GM21447 (cell line): ENCODE measurements at regions not wholly inside any gene's neighbourhood (a gene's known extent, or its start where the extent isn't known, plus 50 kb on each side); places are given as distances from the start of the nearest gene placed in this dataset.
"Not testable (repeated sequence)": the region's sequence is repeated elsewhere in the genome, so short reads cannot be mapped to it uniquely, and the experiment has no call there.

Experiments
- ATAC-seq: cut with Tn5 transposase; IDR thresholded peaks from one replicate; pipeline ENCODE4 v1.9.1; 2021; ENCODE audit not compliant: unreplicated experiment

- ATAC-seq, result no peak
These were observed 1398.0 kb upstream of the NXPH2 start for GRCh38 chr2:140178234-140178633.

DNA sequence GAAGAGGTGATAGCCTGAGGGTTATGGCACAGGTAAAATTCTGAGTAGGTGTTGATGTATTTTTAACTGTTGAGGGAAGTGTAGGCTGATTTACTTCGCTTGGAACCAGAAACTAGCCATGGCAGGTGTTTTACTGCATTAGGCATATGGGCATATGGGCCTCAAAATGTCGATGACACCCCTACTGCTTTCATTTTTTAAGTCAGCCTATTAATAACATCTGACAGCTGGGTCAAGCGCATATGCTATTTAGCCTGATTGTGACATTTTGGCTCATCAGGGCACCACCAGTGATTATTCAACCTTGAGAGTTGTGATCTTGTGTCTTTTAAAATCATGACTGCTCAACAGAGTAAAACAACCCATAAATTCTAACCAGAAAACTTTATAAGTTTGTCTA, 1396.9 kb upstream of the NXPH2 start:
- no peak for ATAC-seq

DNA sequence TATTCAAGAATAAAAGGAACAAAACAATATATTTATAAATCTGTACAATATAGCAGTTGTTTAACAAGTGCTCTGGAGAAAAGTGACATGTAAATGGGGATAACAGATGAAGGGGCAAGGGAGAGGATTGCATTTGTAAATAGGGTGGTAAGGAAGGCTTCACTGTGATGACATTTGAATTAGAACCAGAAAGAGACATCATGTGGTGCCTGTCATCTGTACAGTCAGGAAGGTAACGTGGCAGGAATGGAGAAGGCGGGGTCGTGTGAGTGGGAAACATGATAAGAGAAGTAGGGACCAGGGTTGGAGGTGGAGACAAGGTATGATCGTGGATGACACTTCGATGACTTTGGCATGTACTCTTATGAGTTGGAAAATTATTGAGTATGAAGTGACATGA, 1393.6 kb upstream of the NXPH2 start:
- no peak for ATAC-seq

GRCh38 chr2:140164449-140164848, 1384.3 kb upstream of the NXPH2 start:
- no peak for ATAC-seq

DNA sequence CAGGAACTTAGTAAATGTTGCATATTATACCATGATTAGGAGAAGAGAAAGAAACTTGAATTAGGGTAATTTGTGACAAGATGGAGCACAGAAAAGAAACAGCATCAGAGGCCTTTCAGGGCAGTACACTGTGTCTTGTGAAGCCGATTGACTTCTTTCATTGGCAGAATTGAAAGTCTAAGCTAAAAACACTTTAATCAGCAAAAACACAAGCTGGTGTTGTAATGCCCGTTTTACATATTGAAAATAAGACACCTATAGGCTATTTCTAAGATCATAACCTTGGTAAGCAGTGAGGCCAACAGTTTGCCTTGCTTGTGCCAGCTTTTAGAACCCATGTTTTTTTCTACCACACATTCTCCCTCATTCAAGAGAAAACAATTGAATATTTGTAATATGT, 1378.1 kb upstream of the NXPH2 start:
- ATAC-seq, result no peak

GRCh38 chr2:140157816-140158215, 1377.6 kb upstream of the NXPH2 start:
- no peak for ATAC-seq

GRCh38 chr2:140154706-140155105, 1374.5 kb upstream of the NXPH2 start:
- ATAC-seq, result no peak

DNA sequence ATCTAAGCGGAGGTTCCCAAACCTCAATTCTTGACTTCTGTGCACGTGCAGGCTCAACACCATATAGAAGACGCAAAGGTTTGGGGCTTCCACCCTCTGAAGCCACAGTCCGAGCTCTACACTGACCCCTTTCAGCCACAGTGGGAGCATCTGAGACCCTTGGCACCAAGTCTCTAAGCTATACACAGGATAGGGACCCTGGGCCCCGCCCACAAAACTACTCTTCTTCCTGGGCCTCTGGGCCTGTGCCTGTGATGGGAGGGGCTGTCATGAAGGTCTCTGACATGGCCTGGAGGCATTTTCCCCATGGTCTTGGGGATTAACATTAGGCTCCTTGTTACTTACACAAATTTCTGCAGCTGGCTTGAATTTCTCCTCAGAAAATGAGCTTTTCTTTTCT, 1374.1 kb upstream of the NXPH2 start:
- ATAC-seq, result no peak

- ATAC-seq, result no peak
These were observed 1364.4 kb upstream of the NXPH2 start for GRCh38 chr2:140144611-140145010.

DNA sequence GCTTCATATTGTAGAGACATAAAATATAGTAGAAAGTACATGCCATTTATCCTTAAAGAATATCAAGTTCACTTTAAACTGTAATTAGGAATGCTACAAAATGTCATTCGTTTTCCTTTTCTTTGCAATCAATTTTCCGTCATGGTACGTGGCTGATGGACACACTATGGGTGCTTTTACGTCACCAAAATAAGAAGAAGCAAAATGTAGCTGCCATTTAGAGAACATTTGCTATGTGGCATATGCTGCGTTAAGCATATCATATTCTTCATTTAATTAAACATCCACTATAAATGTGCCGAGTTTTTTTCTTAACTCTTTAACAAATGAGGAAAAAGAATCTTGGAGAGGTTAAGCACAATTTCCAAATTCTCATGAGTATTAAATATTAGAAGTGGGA, 1358.5 kb upstream of the NXPH2 start:
- no peak for ATAC-seq

GRCh38 chr2:140136861-140137260, 1356.7 kb upstream of the NXPH2 start:
- no peak for ATAC-seq

DNA sequence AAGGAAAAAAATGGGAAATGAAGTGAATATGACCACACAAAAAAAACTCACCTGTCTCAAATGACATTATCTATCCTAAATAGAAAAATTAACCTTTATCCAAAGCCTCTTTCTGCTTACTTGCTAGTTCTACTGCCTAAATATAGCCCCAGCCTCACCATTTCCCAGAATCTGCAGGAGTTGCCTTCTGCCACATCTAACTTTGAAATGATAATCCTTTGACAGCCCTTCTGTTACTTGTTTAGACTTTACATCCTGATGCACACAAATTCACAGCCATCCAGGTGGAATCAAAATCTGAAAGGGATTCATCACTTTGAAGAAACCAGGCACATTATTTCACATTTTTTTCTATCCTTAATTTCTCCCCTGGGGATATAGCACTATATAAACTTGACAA, 1356.2 kb upstream of the NXPH2 start:
- no peak for ATAC-seq

DNA sequence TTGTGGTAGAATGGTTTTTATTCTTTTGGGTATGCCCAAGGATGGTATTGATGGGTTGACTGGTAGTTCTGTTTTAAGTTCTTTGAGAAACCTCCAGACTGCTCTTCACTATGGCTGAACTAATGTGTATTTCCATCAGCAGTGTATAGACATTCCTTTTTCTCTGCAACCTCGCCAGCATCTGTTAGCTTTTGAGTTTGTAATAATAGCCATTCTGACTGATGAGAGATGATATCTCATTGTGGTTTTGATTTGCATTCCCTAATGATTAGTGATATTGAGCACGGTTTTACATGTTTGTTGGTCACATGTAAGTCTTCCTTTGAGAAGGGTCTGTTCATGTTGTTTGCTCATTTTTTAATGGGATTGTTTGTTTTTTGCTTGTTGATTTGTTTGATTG, 1348.7 kb upstream of the NXPH2 start:
- ATAC-seq, result no peak

GRCh38 chr2:140122001-140122400, 1341.8 kb upstream of the NXPH2 start:
- ATAC-seq, result no peak

- no peak for ATAC-seq
These were observed 1337.2 kb upstream of the NXPH2 start for GRCh38 chr2:140117386-140117785.

DNA sequence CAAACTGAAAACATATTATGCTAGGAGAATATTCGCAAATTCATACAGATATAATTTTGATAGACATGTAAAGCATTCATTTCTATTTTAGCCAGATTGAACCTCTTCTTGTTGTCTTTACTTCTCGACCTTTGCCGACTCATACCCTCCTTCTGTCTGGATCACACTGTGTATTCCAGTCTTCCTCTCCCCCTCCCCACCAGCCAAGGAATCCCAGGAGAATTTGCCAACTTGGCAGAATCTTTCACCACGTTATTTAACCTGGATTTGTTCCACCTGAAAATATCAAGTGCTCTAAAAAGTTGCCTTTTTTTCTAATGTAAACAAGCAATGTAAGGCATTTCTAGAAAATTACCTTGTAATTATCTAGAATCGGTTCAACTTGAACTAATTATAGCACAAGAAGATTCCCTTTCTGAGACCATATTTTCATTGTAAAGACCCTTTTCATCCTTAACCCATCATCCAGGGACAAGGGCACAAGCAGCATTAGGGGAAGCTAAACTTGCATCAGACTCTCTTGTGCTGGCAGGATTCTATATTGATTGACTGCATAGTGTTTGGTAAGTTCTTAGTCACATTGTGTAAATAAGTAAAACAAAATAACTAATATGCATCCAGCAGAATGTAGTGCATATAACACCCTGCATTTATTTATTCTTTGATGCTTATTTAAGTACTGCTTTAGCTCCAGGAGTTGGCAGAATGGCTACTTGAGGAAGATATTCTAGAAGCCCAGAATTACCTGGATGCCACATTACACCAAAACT, 1328.7 kb upstream of the NXPH2 start:
- ATAC-seq, result no peak

GRCh38 chr2:140091926-140092325, 1311.7 kb upstream of the NXPH2 start:
- no peak for ATAC-seq

- no peak for ATAC-seq
These were observed 1306.8 kb upstream of the NXPH2 start for GRCh38 chr2:140086964-140087363.

- ATAC-seq, result no peak
These were observed 1305.5 kb upstream of the NXPH2 start for GRCh38 chr2:140085674-140086073.

DNA sequence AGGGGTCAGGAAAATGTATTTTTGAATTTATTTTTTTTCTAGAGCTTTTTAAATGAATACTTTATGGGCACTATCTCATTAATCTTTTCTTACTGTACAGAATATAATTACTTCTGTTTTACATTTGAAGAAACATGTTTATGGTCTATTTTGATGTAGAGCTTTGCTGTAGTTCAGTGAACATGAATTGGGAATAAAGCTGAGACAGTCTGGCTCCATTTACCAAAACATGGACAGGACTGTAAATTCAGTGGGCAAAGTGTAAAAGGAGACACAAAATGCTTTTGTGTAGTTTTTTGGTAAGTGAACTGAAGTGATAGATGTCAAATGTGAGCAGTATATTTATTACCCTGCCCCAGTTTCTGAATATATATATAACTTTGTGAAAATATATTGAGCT, 1298.8 kb upstream of the NXPH2 start:
- ATAC-seq, result no peak

DNA sequence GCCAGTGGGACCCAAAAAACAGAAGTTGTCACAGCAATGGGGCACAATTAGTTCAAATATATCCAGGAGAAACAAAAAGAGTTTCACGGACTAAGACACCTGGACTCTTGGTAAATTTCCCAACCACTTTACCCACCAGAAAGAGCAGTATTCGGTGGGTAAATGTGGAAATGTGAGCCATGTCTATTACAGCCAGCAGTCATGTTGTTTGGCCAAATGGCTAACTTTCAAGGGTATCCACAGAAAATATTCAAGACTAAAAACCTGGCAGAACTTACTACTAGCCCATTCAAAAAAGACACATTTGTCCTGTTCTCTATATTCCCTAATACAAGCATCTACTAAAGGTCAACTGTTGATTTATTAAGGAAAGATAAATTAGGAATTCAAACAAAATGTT, 1296.0 kb upstream of the NXPH2 start:
- no peak for ATAC-seq

- not testable (repeated sequence) for ATAC-seq
These were observed 1293.6 kb upstream of the NXPH2 start for GRCh38 chr2:140073763-140074162.

- no peak for ATAC-seq
These were observed 1287.5 kb upstream of the NXPH2 start for GRCh38 chr2:140067661-140068060.
